ENCODE measurements at regions not wholly inside any gene's neighbourhood (a gene's known extent, or its start where the extent isn't known, plus 50 kb on each side); places are given as distances from the start of the nearest gene placed in this dataset.

- TF ChIP-seq POLR2A (IDR thresholded peaks at IDR 0.05) (peak in 1 of 3 donors; percentile 73), CTCF (IDR thresholded peaks at IDR 0.05) (peak in 4 of 7 experiments; percentile 20 to 32 (median 26))
These were observed 98.4 kb upstream of the GSE1 start for GRCh38 chr16:85514598-85515318.

Measured in body of pancreas (tissue), 4 donors.